ENCODE measurements at regions not wholly inside any gene's neighbourhood (a gene's known extent, or its start where the extent isn't known, plus 50 kb on each side); places are given as distances from the start of the nearest gene placed in this dataset.
"Not testable (repeated sequence)": the region's sequence is repeated elsewhere in the genome, so short reads cannot be mapped to it uniquely, and the experiment has no call there.

DNA sequence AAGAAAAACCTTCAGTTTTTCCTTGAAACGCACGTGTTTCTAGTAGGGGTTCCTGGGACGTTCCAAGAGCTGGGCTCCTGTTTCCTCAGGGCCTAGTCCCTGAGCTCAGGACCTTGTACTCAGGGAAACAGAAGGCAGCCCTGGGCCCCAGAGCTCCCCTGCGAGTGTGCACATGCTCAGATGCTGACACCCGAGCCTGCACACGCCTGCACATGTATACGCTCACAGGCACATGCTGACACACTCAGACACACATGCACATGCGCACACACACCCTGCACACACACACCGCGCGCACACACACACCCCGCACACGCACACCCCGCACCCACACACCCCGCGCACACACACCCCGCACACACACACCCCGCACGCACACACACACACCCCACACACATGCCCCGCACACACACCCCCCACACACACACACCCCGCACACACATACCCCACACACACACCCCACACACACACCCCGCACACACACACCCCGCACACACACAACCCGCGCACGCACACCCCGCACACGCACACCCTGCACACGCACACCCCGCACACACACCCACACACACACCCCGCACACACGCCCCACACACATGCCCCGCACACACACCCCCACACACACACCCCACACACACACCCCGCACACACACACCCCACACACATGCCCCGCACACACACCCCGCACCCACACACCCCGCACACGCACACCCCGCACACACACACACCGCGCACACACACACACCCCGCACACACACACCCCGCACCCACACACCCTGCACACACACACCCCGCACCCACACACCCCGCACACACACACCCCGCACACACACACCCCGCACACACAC, 52.2 kb downstream of the CALML3 start:
- Histone ChIP-seq H3K9ac (ENCODE audit: low read length) (no peak overlapping the region), H3K4me1 (ENCODE audit: control insufficient read depth, insufficient read depth, low read length) (peaks cover 9% of the 10 kb centered on the region), H3K9me3 (ENCODE audit: control insufficient read depth, low read length) (no peaks in the 10 kb centered on the region), H3K36me3 (ENCODE audit: control insufficient read depth, insufficient read depth, low read length, severe bottlenecking) (no peaks in the 10 kb centered on the region), H3K27me3 (replicated peaks; ENCODE audit: control insufficient read depth, insufficient read depth, low read length) (no peaks in the 10 kb centered on the region), H3K4me3 (ENCODE audit: low read length) (no peak overlapping the region)
- no peak for DNase-seq (ENCODE audit: low read depth)

DNA sequence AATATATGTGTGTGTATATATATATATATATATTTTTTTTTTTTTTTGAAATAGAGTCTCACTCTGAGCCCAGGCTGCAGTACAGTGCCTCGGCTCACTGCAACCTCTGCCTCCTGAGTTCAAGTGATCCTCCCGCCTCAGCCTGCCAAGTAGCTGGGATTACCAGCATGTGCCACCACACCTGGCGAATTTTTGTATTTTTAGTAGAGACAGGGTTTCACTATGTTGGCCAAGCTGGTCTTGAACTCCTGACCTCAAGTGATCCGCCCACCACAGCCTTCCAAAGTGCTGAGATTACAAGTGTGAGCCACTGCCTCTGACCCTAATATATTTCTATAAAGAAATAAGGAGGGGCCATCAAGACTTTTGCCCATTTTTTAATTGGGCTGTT, 55.3 kb downstream of the CALML3 start:
- H3K36me3 ChIP-seq (ENCODE audit: control insufficient read depth, insufficient read depth, low read length, severe bottlenecking); H3K4me1 ChIP-seq (ENCODE audit: control insufficient read depth, insufficient read depth, low read length); H3K4me3 ChIP-seq (ENCODE audit: low read length); H3K27me3 ChIP-seq (replicated peaks; ENCODE audit: control insufficient read depth, insufficient read depth, low read length); H3K9me3 ChIP-seq (ENCODE audit: control insufficient read depth, low read length); H3K9ac ChIP-seq (ENCODE audit: low read length); DNase-seq (ENCODE audit: low read depth): not testable (repeated sequence)

DNA sequence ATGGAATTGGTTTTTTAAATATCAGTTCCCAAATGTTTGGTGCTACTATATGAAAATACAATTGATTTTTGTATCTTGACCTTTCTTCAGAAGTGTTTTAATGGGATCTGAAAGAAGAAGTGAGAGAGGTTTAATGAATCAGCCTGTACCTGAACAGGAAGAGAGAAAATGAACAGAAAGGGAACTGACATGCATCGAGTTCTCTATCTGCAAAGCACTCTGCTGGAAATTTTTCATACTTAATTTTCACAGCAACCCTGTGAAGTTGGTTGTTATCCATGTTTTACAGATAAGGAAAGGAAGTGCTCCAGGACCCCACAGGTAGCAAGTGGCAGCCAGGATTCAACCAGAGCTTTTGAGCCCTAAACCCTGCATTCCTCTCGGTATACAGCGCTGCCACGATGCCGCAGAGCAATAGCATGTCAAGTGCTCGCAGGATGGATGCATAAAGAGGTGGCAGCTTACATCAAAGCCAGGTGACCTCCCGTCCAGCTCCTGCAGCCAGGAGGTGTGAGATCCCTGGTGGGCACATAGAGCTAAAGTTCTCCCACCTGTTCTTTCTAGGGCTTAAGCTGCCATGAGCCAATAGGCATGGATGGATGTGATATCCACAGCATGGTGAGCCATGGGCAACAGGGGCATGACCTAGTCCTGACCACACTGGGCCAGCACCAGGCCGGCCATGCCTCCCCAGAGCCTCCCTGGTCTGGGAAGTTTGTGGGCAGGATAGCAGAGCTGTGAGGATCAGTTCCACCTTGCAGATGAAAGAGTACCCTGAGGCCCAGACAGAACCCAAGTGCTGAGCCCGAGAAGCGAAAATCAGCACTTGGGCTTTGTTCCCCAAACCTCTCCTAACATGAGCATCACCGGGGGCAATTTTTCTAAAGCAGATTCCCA, 57.2 kb downstream of the CALML3 start:
- Histone ChIP-seq H3K4me3 (ENCODE audit: low read length) (no peak overlapping the region), H3K9ac (ENCODE audit: low read length) (no peak overlapping the region), H3K4me1 (ENCODE audit: control insufficient read depth, insufficient read depth, low read length) (no peaks in the 10 kb centered on the region), H3K9me3 (ENCODE audit: control insufficient read depth, low read length) (peaks cover 7% of the 10 kb centered on the region), H3K27me3 (replicated peaks; ENCODE audit: control insufficient read depth, insufficient read depth, low read length) (no peaks in the 10 kb centered on the region), H3K36me3 (ENCODE audit: control insufficient read depth, insufficient read depth, low read length, severe bottlenecking) (no peaks in the 10 kb centered on the region)
- no peak for DNase-seq (ENCODE audit: low read depth)

DNA sequence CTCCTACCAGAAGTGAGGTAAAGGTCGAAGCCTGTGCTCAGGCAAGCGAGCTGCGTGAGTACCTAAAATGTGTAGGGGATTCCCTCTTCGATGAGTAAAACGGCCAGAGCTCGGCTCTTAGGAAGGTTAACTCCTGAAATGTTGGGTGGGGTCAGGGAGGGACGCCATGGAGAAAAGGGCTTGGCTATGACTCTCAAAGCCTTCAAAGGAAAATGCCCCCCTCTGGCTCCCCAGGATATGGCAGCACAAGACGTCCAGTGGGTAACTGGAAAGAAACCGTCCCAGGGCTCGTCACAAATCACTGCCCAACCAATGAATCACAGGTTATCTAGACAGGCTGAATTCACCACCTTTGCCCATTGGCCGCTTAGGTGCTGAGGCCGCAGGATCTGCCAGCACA, 58.0 kb downstream of the CALML3 start:
- H3K4me3 ChIP-seq (ENCODE audit: low read length), result no peak overlapping the region
- no peaks in the 10 kb centered on the region for H3K27me3 ChIP-seq (replicated peaks; ENCODE audit: control insufficient read depth, insufficient read depth, low read length)
- H3K9me3 ChIP-seq (ENCODE audit: control insufficient read depth, low read length), result peaks cover 7% of the 10 kb centered on the region
- no peaks in the 10 kb centered on the region for H3K36me3 ChIP-seq (ENCODE audit: control insufficient read depth, insufficient read depth, low read length, severe bottlenecking)
- no peak for DNase-seq (ENCODE audit: low read depth)
- no peak overlapping the region for H3K9ac ChIP-seq (ENCODE audit: low read length)
- H3K4me1 ChIP-seq (ENCODE audit: control insufficient read depth, insufficient read depth, low read length), result no peaks in the 10 kb centered on the region

DNA sequence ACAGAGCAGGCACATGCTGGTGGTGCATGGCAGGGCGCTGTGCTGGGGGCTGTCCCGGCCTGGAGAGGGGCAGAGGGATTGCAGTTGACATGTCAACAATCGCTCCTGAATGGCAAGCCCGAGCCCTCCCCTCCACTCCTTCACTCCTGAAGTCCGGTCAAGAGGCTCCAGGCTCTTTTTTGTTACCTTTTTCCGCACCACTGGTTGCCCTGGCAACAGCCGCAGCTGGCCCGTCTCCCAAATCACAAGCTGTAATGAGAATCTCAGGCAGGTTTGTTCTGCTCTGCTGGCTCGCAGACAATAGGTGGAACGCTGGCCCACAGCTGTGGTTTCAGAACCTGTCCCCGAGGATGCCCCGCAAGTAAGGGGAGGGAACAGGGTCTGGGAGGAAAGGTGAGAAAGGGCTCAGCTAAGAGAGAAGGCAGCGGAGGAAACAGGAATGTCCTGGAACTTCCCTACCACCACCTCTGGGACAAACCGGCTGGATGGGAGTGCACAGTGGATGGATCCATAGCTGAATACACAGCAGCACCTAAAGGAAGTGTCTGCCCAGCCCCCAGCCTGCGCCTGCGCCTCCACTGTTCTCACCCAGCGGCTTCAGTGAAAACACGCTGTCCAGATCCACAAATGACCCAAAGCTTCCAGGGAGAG, 58.9 kb downstream of the CALML3 start:
- Histone ChIP-seq H3K4me3 (ENCODE audit: low read length) (no peak overlapping the region), H3K27me3 (replicated peaks; ENCODE audit: control insufficient read depth, insufficient read depth, low read length) (no peaks in the 10 kb centered on the region), H3K9ac (ENCODE audit: low read length) (no peak overlapping the region), H3K9me3 (ENCODE audit: control insufficient read depth, low read length) (peaks cover 7% of the 10 kb centered on the region), H3K4me1 (ENCODE audit: control insufficient read depth, insufficient read depth, low read length) (no peaks in the 10 kb centered on the region), H3K36me3 (ENCODE audit: control insufficient read depth, insufficient read depth, low read length, severe bottlenecking) (no peaks in the 10 kb centered on the region)
- DNase-seq (ENCODE audit: low read depth), result no peak

DNA sequence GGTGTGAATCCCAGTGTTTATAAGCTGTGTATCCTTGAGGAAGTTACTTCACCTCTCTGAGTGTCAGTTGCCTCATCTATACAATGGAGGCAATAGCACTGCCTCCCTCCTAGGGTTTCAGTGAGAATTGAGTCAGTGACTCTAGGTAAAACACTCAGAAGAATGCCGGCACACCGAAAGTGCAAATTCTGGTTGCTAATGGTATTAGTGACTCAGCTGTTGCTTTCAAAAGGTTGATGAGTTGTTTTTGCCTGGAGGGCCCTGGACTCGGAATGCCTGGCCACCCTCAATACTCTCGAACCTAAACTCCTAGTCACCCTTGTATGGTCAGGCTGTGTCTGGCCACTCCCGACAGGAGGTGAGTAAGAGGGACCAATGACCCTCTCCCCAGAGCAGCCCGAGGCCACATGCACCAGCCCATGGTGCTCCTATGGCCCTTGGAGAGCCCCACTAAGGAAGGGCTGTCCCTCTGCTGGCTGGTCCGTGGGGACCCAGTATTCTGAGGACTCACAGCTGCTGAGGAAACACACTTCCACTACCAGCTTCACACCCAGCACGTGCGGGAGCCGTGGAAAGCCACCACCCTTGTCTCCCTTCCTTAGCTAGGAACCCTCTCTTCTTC, 60.2 kb downstream of the CALML3 start:
- peak; percentile 67 for DNase-seq (ENCODE audit: low read depth)
- no peak overlapping the region for H3K9ac ChIP-seq (ENCODE audit: low read length)
- H3K4me1 ChIP-seq (ENCODE audit: control insufficient read depth, insufficient read depth, low read length), result peaks cover 9% of the 10 kb centered on the region
- H3K36me3 ChIP-seq (ENCODE audit: control insufficient read depth, insufficient read depth, low read length, severe bottlenecking), result no peaks in the 10 kb centered on the region
- no peak overlapping the region for H3K4me3 ChIP-seq (ENCODE audit: low read length)
- peaks cover 7% of the 10 kb centered on the region for H3K9me3 ChIP-seq (ENCODE audit: control insufficient read depth, low read length)
- no peaks in the 10 kb centered on the region for H3K27me3 ChIP-seq (replicated peaks; ENCODE audit: control insufficient read depth, insufficient read depth, low read length)

DNA sequence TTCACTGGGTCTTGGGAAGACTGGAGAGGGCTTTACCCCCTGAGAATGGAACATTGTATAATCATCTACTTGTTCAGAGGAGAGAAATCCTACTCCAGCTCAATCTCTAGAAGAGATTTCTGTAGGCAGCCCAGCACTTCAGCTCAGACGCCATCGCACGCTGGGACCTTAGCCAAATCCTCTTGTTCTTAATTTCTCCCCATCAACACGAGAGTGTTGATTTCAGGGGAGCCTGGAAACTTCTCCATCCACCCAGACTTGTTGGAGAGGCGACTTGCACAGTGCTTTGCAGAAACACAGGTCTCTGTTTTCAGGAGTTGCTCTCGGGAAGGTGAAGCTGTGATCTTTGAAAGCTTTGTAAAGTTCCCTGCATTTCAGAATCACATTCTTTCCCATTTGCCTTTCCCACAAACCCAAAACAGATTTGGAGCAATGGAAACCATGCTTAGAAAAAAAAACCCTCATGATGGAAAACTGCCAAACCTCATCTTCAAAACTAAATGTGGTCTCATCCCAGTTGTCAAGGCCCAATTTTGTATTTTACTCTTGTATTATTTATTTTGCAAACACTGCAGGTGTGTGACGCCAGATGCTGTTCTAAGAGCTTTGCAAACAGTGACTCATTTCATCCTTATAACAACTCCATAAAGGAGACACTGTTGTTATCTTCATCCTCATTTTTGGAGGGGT, 60.9 kb downstream of the CALML3 start:
- no peak for DNase-seq (ENCODE audit: low read depth)
- Histone ChIP-seq H3K27me3 (replicated peaks; ENCODE audit: control insufficient read depth, insufficient read depth, low read length) (no peaks in the 10 kb centered on the region), H3K4me3 (ENCODE audit: low read length) (no peak overlapping the region), H3K36me3 (ENCODE audit: control insufficient read depth, insufficient read depth, low read length, severe bottlenecking) (no peaks in the 10 kb centered on the region), H3K9ac (ENCODE audit: low read length) (no peak overlapping the region), H3K4me1 (ENCODE audit: control insufficient read depth, insufficient read depth, low read length) (peaks cover 11% of the 10 kb centered on the region), H3K9me3 (ENCODE audit: control insufficient read depth, low read length) (peaks cover 7% of the 10 kb centered on the region)

DNA sequence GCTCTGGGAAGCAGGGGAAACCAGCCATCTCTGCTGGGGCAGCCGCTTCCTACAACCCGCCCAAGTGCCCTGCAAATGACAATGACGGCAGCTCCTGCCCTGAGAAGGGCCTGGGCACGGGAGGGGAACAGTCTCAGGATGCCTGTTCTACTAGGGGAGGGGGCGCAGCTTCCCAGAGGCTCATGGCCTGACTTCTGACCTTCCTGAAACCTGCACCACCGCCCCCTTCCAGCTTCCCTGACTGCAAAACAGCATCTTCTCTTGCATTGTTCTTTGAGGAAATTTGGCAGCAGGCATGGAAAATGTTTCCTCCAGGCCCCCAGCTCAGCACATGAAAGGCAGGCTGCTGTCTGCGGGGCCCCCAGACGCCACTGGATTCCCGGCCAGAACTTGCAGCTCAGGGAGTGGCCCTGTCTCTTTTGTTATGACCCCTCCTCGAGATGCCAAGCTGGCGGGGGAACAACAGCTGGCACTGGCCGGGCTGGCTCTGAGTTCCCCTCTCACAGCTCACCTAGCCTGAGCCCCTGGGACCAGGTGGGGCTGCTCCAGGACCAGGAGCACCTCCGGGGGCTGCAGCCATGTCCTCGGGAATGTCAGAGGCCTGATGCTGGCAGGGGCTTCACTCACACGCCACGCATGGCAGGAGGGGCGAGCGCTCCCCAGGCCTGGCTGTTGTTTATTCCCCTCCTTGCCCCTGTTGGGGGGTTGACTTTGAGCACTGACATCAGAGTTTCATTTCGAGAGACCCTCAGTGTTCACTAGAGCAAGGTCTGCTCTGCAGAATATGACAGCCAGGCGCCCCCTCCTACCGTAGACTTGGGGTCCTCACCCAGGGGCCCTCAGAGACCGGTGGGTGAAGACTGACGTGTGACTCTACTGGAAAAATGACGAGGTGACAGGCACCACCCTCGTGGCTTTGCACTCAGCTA, 62.7 kb downstream of the CALML3 start:
- no peaks in the 10 kb centered on the region for H3K27me3 ChIP-seq (replicated peaks; ENCODE audit: control insufficient read depth, insufficient read depth, low read length)
- no peak overlapping the region for H3K4me3 ChIP-seq (ENCODE audit: low read length)
- DNase-seq (ENCODE audit: low read depth), result no peak
- peaks cover 11% of the 10 kb centered on the region for H3K4me1 ChIP-seq (ENCODE audit: control insufficient read depth, insufficient read depth, low read length)
- no peaks in the 10 kb centered on the region for H3K36me3 ChIP-seq (ENCODE audit: control insufficient read depth, insufficient read depth, low read length, severe bottlenecking)
- no peak overlapping the region for H3K9ac ChIP-seq (ENCODE audit: low read length)
- peaks cover 7% of the 10 kb centered on the region for H3K9me3 ChIP-seq (ENCODE audit: control insufficient read depth, low read length)

DNA sequence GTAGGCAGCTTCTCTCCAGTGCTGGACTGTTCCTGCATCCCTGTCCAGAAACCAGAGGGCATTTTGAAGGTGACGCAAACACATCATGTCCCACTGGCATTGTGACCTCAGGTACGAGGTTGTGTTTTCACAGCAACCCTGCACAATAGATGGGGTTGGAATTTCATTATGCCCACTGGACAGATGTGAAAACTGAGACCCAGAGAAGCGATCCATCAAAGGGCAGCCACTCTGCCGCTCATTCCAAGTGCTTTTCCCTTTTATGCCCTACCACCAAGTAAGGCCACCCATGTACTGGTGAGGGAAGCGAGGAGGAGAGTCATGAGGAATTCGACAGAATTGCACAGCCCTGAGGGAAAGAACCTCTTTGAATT, 63.3 kb downstream of the CALML3 start:
- Histone ChIP-seq H3K36me3 (ENCODE audit: control insufficient read depth, insufficient read depth, low read length, severe bottlenecking) (no peaks in the 10 kb centered on the region), H3K27me3 (replicated peaks; ENCODE audit: control insufficient read depth, insufficient read depth, low read length) (no peaks in the 10 kb centered on the region), H3K4me1 (ENCODE audit: control insufficient read depth, insufficient read depth, low read length) (peaks cover 11% of the 10 kb centered on the region), H3K9ac (ENCODE audit: low read length) (no peak overlapping the region), H3K4me3 (ENCODE audit: low read length) (no peak overlapping the region), H3K9me3 (ENCODE audit: control insufficient read depth, low read length) (peaks cover 7% of the 10 kb centered on the region)
- DNase-seq (ENCODE audit: low read depth), result no peak

DNA sequence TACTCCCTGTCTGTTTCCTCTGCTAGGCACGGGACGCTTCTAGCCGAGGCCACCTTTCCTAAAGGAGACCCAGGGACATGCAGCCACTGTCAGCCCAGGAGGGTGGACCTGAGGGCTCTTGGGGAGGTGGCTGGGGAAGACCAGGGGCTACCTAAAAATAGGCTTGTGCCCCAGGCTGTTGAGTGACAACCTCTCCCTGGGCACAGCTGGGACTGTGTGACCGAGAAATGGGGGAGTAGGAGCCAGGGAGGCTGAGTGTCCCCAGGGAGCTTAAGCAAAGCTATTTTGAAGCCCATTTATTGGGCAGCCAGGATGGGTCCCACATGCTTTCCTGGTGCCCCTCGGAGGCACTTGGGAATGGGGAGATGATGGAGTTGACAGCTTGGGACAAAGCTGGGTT, 63.8 kb downstream of the CALML3 start:
- H3K36me3 ChIP-seq (ENCODE audit: control insufficient read depth, insufficient read depth, low read length, severe bottlenecking), result no peaks in the 10 kb centered on the region
- H3K9me3 ChIP-seq (ENCODE audit: control insufficient read depth, low read length), result peaks cover 7% of the 10 kb centered on the region
- no peak overlapping the region for H3K9ac ChIP-seq (ENCODE audit: low read length)
- peaks cover 11% of the 10 kb centered on the region for H3K4me1 ChIP-seq (ENCODE audit: control insufficient read depth, insufficient read depth, low read length)
- H3K4me3 ChIP-seq (ENCODE audit: low read length), result no peak overlapping the region
- no peak for DNase-seq (ENCODE audit: low read depth)
- no peaks in the 10 kb centered on the region for H3K27me3 ChIP-seq (replicated peaks; ENCODE audit: control insufficient read depth, insufficient read depth, low read length)

Measured in adipocyte (in vitro differentiated cells).